ENCODE measurements at regions not wholly inside any gene's neighbourhood (a gene's known extent, or its start where the extent isn't known, plus 50 kb on each side); places are given as distances from the start of the nearest gene placed in this dataset.

DNA sequence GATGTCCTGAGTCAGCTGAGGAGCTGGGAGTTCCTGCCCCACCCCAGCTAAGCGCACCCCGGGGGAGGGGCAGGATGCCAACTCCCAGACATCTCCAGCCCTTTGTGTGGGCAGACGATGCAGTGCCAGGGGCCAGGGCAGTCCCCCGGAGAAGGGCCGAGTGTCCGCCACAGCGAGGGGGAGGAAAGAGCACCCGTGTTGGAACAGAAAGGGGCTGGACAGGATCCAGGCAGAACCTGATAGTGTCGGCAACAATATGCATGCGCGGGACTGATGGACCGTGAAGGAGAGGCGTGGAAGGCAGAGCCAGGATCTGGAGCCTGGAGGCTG is 1434.7 kb downstream of the BRD1 start:
- no peak for TF ChIP-seq EZH2phosphoT487 (conservative IDR thresholded peaks at IDR 0.05; ENCODE audit: low read length)
- TF ChIP-seq CTCF (IDR thresholded peaks at IDR 0.05; ENCODE audit: insufficient read depth, low read length, poor library complexity, severe bottlenecking) = no peak
